ENCODE measurements at regions not wholly inside any gene's neighbourhood (a gene's known extent, or its start where the extent isn't known, plus 50 kb on each side); places are given as distances from the start of the nearest gene placed in this dataset.

- Histone ChIP-seq H3K27ac (ENCODE audit: low read length) (no peak overlapping the region), H3K9ac (ENCODE audit: low read length) (no peak overlapping the region), H4K20me1 (ENCODE audit: insufficient read depth, low read depth, low read length) (no peaks in the 10 kb centered on the region), H3K4me1 (ENCODE audit: low read length) (no peaks in the 10 kb centered on the region), H3K79me2 (ENCODE audit: low read length) (no peaks in the 10 kb centered on the region), H3K4me2 (ENCODE audit: low read depth, low read length, poor library complexity, severe bottlenecking) (no peak overlapping the region), H3K9me2 (replicated peaks; ENCODE audit: insufficient read depth, low read length) (no peaks in the 10 kb centered on the region), H3K4me3 (ENCODE audit: low read length) (no peak overlapping the region), H3K27me3 (ENCODE audit: low read length) (no peaks in the 10 kb centered on the region), H3K9me3 (ENCODE audit: low read length) (peaks cover 38% of the 10 kb centered on the region), H2AFZ (ENCODE audit: low read length) (no peak overlapping the region), H3K36me3 (ENCODE audit: insufficient read depth, low read length) (no peaks in the 10 kb centered on the region)
- no peak for DNase-seq
Measured at GRCh38 chr9:82331079-82331478, 342.5 kb downstream of the SPATA31D1 start.

GRCh38 chr9:82332018-82332773, 343.6 kb downstream of the SPATA31D1 start:
- DNase-seq = no peak
- Histone ChIP-seq H3K9me3 (ENCODE audit: low read length) (peaks cover 47% of the 10 kb centered on the region), H3K9ac (ENCODE audit: low read length) (no peak overlapping the region), H3K4me2 (ENCODE audit: low read depth, low read length, poor library complexity, severe bottlenecking) (no peak overlapping the region), H3K27me3 (ENCODE audit: low read length) (no peaks in the 10 kb centered on the region), H3K79me2 (ENCODE audit: low read length) (no peaks in the 10 kb centered on the region), H4K20me1 (ENCODE audit: insufficient read depth, low read depth, low read length) (no peaks in the 10 kb centered on the region), H3K4me3 (ENCODE audit: low read length) (no peak overlapping the region), H3K36me3 (ENCODE audit: insufficient read depth, low read length) (no peaks in the 10 kb centered on the region), H3K27ac (ENCODE audit: low read length) (no peak overlapping the region), H2AFZ (ENCODE audit: low read length) (no peak overlapping the region), H3K4me1 (ENCODE audit: low read length) (no peaks in the 10 kb centered on the region), H3K9me2 (replicated peaks; ENCODE audit: insufficient read depth, low read length) (no peaks in the 10 kb centered on the region)

- Histone ChIP-seq H3K36me3 (ENCODE audit: insufficient read depth, low read length) (no peaks in the 10 kb centered on the region), H3K9me3 (ENCODE audit: low read length) (peaks cover 44% of the 10 kb centered on the region), H3K9ac (ENCODE audit: low read length) (no peak overlapping the region), H3K9me2 (replicated peaks; ENCODE audit: insufficient read depth, low read length) (no peaks in the 10 kb centered on the region), H3K79me2 (ENCODE audit: low read length) (no peaks in the 10 kb centered on the region), H3K4me1 (ENCODE audit: low read length) (no peaks in the 10 kb centered on the region), H2AFZ (ENCODE audit: low read length) (no peak overlapping the region), H3K27me3 (ENCODE audit: low read length) (no peaks in the 10 kb centered on the region), H3K4me2 (ENCODE audit: low read depth, low read length, poor library complexity, severe bottlenecking) (no peak overlapping the region), H3K4me3 (ENCODE audit: low read length) (no peak overlapping the region), H4K20me1 (ENCODE audit: insufficient read depth, low read depth, low read length) (no peaks in the 10 kb centered on the region), H3K27ac (ENCODE audit: low read length) (no peak overlapping the region)
- DNase-seq = no peak
Measured at GRCh38 chr9:82332774-82333152, 344.2 kb downstream of the SPATA31D1 start.

DNA sequence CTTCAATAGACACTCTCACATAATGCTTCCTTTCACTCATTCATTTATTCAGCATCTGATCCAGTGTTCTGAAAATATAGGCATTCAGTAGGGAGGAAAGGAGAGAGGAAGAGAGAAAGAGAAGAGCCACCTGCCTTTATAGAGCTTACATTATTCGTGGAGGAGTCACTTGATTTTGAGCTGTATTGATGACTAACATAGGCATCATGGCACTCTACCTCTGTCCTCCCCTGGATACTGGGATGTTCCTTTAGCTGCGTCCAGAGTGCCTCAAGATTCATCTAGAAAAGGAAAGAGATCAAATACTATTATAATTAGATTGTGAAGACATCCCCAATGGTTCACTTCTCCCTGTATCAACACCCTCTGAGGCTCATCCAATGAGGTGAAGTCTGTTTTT, 345.1 kb downstream of the SPATA31D1 start:
- Histone ChIP-seq H3K4me1 (ENCODE audit: low read length) (no peaks in the 10 kb centered on the region), H2AFZ (ENCODE audit: low read length) (no peak overlapping the region), H3K4me3 (ENCODE audit: low read length) (no peak overlapping the region), H3K9me2 (replicated peaks; ENCODE audit: insufficient read depth, low read length) (no peaks in the 10 kb centered on the region), H3K4me2 (ENCODE audit: low read depth, low read length, poor library complexity, severe bottlenecking) (no peak overlapping the region), H3K79me2 (ENCODE audit: low read length) (no peaks in the 10 kb centered on the region), H3K9me3 (ENCODE audit: low read length) (peaks cover 45% of the 10 kb centered on the region), H3K9ac (ENCODE audit: low read length) (no peak overlapping the region), H3K36me3 (ENCODE audit: insufficient read depth, low read length) (no peaks in the 10 kb centered on the region), H3K27me3 (ENCODE audit: low read length) (no peaks in the 10 kb centered on the region), H3K27ac (ENCODE audit: low read length) (no peak overlapping the region), H4K20me1 (ENCODE audit: insufficient read depth, low read depth, low read length) (no peaks in the 10 kb centered on the region)
- DNase-seq = no peak

- Histone ChIP-seq H3K36me3 (ENCODE audit: insufficient read depth, low read length) (no peaks in the 10 kb centered on the region), H3K79me2 (ENCODE audit: low read length) (no peaks in the 10 kb centered on the region), H3K4me3 (ENCODE audit: low read length) (no peak overlapping the region), H3K27me3 (ENCODE audit: low read length) (no peaks in the 10 kb centered on the region), H3K9me3 (ENCODE audit: low read length) (peaks cover 42% of the 10 kb centered on the region), H3K4me2 (ENCODE audit: low read depth, low read length, poor library complexity, severe bottlenecking) (no peak overlapping the region), H2AFZ (ENCODE audit: low read length) (no peak overlapping the region), H3K4me1 (ENCODE audit: low read length) (no peaks in the 10 kb centered on the region), H3K27ac (ENCODE audit: low read length) (no peak overlapping the region), H3K9ac (ENCODE audit: low read length) (no peak overlapping the region), H4K20me1 (ENCODE audit: insufficient read depth, low read depth, low read length) (no peaks in the 10 kb centered on the region), H3K9me2 (replicated peaks; ENCODE audit: insufficient read depth, low read length) (no peaks in the 10 kb centered on the region)
- no peak for DNase-seq
Measured at GRCh38 chr9:82334286-82334685, 345.7 kb downstream of the SPATA31D1 start.

DNA sequence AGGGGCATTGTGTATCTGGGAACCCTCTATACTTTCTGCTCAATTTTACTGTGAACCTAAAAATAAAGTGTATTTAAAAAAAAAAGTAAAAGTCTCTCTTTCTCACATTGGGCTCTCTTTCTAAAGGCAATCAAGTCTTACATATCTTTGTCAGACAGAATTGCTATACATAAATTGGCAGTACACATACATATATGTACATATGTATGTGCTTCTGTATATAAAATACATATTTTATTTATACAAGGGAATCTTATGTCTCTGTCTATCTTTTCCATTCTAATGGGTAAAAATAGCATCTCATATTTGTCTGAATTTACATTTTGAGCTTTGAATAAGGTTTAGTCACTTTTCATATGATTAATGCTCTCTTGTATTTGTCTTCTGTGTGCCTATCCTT, 348.8 kb downstream of the SPATA31D1 start:
- no peak for DNase-seq
- no peak overlapping the region for H3K4me2 ChIP-seq (ENCODE audit: low read depth, low read length, poor library complexity, severe bottlenecking)

DNA sequence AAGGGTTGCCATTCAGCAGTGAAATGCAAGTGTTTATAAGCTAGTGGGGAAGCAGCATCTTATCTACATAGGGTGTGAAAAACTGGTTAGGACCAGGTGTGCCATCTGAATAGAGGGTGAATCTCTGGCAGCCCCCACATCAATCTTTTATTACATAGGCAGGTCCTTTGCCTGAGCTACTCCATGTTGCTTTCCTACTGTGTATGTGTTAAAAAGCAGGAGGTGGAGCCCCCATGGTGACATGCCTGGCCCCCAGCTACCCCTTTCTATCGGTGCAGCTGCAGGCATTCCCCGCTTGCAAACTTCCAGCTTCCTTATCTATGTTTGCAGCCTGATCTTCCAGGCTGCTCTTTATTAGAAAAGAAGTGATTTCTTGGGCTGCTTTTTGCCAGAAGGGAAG, 353.5 kb downstream of the SPATA31D1 start:
- Histone ChIP-seq H3K4me2 (ENCODE audit: low read depth, low read length, poor library complexity, severe bottlenecking) (no peak overlapping the region), H3K27me3 (ENCODE audit: low read length) (no peaks in the 10 kb centered on the region), H3K27ac (ENCODE audit: low read length) (no peak overlapping the region), H4K20me1 (ENCODE audit: insufficient read depth, low read depth, low read length) (no peaks in the 10 kb centered on the region), H2AFZ (ENCODE audit: low read length) (no peak overlapping the region), H3K36me3 (ENCODE audit: insufficient read depth, low read length) (no peaks in the 10 kb centered on the region), H3K9me3 (ENCODE audit: low read length) (peaks cover 38% of the 10 kb centered on the region), H3K4me1 (ENCODE audit: low read length) (no peaks in the 10 kb centered on the region), H3K9me2 (replicated peaks; ENCODE audit: insufficient read depth, low read length) (no peaks in the 10 kb centered on the region), H3K4me3 (ENCODE audit: low read length) (no peak overlapping the region), H3K79me2 (ENCODE audit: low read length) (no peaks in the 10 kb centered on the region), H3K9ac (ENCODE audit: low read length) (no peak overlapping the region)
- no peak for DNase-seq

More for the DNA sequence above, 348.8 kb downstream of the SPATA31D1 start:
- Histone ChIP-seq H3K27me3 (ENCODE audit: low read length) (no peaks in the 10 kb centered on the region), H3K4me3 (ENCODE audit: low read length) (no peak overlapping the region), H2AFZ (ENCODE audit: low read length) (no peak overlapping the region), H3K4me1 (ENCODE audit: low read length) (no peaks in the 10 kb centered on the region), H3K9me2 (replicated peaks; ENCODE audit: insufficient read depth, low read length) (no peaks in the 10 kb centered on the region), H3K9ac (ENCODE audit: low read length) (no peak overlapping the region), H3K36me3 (ENCODE audit: insufficient read depth, low read length) (no peaks in the 10 kb centered on the region), H3K9me3 (ENCODE audit: low read length) (peaks cover 49% of the 10 kb centered on the region), H3K79me2 (ENCODE audit: low read length) (no peaks in the 10 kb centered on the region), H4K20me1 (ENCODE audit: insufficient read depth, low read depth, low read length) (no peaks in the 10 kb centered on the region), H3K27ac (ENCODE audit: low read length) (no peak overlapping the region)

DNA sequence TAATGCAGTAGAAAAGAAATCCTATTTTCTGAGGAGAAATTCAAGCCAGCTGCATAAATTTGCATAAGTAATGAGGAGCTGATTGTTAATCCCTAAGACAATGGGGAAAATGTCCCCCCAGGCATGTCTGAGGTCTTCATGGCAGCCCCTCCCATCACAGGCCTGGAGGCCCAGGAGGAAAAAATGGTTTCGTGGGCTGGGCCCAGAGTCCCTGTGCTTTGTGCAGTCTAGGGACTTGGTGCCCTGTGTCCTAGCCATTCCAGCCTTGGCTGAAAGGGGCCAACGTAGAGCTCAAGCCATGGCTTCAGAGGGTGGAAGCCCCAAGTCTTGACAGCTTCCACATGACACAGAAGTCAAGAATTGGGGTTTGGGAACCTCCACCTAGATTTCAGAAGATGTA, 357.5 kb downstream of the SPATA31D1 start:
- H3K9me2 ChIP-seq (replicated peaks; ENCODE audit: insufficient read depth, low read length) = no peaks in the 10 kb centered on the region
- H2AFZ ChIP-seq (ENCODE audit: low read length) = no peak overlapping the region
- H3K9me3 ChIP-seq (ENCODE audit: low read length) = peaks cover 54% of the 10 kb centered on the region
- no peak overlapping the region for H3K27ac ChIP-seq (ENCODE audit: low read length)
- DNase-seq = no peak
- H3K36me3 ChIP-seq (ENCODE audit: insufficient read depth, low read length) = no peaks in the 10 kb centered on the region
- no peaks in the 10 kb centered on the region for H3K27me3 ChIP-seq (ENCODE audit: low read length)
- H3K4me2 ChIP-seq (ENCODE audit: low read depth, low read length, poor library complexity, severe bottlenecking) = no peak overlapping the region
- H3K4me3 ChIP-seq (ENCODE audit: low read length) = no peak overlapping the region
- H3K4me1 ChIP-seq (ENCODE audit: low read length) = no peaks in the 10 kb centered on the region
- no peaks in the 10 kb centered on the region for H4K20me1 ChIP-seq (ENCODE audit: insufficient read depth, low read depth, low read length)
- no peaks in the 10 kb centered on the region for H3K79me2 ChIP-seq (ENCODE audit: low read length)
- no peak overlapping the region for H3K9ac ChIP-seq (ENCODE audit: low read length)

Data from Karpas-422 (cell line).